ENCODE measurements at regions not wholly inside any gene's neighbourhood (a gene's known extent, or its start where the extent isn't known, plus 50 kb on each side); places are given as distances from the start of the nearest gene placed in this dataset.
"Not testable (repeated sequence)": the region's sequence is repeated elsewhere in the genome, so short reads cannot be mapped to it uniquely, and the experiment has no call there.

DNA sequence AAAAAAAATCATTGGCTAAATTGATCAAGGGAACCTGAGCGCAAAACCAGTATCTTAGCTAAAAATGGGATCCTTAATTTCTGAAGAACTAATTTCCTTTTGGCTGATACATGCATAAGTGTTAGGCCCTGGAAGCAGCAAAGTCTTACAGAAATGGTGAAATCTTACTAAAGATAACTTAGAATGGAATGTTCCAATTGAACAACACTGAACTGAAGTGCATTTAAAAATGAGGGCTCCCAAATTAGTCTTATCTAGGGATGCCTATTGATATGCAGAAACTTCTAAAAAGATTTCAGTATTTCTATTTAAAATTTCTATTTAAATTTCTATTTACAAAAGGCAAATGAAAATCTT is 120.7 kb upstream of the BANK1 start:
- DNase-seq: no peak

DNA sequence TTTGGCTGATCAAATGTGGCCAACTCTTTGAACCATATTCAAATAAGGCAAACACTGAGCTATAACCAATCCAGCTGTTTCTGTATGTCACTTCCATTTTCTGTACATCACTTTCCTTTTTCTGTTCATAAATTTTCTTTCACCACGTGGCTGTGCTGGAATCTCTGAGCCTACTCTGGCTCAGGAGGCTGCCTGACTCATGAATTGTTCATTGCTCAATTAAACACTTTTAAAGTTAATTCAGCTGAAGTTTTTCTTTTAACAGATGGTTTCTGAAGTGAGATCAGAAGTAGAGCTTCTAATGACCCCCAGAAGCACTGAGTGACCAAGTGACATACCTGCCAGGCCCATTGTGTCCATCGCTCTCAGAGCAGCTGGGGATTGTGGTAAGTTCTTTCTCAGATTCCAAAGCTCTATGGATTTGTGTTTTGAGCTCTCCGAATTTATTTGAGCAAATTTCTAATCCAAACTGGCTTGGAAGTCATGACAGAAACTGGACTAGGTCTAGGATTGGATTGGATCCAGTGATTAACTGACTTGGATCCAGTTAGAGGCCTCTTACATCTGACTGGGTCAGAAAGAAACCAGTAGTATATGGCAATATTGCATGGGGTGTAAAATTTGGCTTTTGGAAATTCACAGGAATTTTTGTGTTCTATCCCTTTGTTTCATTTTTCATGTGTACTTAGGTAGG is 121.2 kb upstream of the BANK1 start:
- no peak for DNase-seq

DNA sequence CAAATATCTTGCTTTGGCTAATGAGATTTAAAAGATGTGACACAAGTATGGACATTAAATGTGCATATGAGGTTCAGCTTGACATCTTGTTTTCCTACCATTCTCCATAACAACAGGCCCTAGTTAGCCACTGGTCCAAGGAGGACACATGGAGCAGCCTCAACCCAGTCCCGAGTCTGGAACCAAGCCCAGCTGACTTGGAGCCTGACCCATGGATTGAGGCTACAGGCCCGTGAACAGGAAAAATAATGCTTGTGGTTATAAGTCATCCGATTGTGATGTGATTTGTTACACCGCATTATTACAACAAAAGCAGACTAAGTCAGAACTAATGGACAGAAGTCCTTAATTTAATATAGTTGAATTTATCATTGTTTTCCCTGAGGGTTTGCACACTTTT is 123.2 kb upstream of the BANK1 start:
- DNase-seq: no peak

DNA sequence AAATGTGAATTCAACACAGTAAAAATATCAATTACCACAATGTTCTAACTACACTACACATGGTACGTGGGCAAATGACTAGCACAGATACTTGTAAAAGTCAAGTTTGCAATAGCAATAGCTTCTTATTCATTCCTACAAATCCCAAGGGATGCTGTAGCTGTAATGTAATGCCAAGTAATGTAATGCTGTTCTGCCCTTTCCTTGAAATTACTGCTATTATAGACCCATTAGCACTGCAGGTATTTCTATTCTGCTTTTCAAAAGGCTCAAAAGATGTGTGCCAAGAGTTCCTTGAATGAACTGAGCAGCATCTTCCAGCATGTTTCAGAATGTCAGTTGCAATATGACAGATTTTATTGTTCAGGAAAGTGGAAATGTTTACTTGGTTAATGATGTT is 129.9 kb upstream of the BANK1 start:
- no peak for DNase-seq

DNA sequence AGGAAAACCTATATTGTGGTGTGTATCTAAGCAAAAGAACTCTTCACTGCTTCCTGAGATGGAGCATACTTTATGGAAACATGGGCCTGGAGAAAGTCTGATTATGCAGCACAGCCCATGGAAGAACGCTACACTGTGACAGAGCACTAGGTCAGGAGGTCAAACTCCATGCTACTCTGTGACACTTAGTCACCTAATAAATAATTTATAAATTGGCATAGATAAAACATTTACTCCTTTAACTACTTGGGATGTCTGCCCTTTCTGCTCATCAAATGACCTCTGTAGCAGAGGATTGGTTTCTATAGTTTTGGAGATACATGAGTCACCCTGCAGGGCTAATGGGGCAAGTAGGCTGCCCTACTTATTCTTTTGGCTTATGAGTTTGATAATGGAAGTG is 134.7 kb upstream of the BANK1 start:
- no peak for DNase-seq

GRCh38 chr4:101655005-101655404 is 135.5 kb upstream of the BANK1 start:
- no peak for DNase-seq

DNA sequence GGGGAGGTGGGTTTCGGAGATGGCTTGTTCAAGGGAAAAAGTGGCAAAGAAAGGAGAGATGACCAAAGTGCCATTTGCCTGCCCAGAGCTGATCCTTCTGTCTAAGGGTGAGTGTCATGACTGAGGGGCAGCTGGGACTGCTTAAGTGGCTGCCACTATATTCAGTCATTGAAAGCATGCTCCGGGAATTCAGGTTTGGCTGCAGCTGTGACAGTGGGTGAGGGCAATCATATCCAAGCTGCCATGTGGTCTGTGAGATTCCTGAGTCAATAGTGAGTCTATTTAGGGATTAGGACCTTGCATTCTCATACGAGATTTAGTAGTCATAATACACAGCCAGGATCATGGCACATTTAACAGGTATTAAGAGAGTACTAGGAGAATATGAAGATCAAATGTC is 138.8 kb upstream of the BANK1 start:
- no peak for DNase-seq

DNA sequence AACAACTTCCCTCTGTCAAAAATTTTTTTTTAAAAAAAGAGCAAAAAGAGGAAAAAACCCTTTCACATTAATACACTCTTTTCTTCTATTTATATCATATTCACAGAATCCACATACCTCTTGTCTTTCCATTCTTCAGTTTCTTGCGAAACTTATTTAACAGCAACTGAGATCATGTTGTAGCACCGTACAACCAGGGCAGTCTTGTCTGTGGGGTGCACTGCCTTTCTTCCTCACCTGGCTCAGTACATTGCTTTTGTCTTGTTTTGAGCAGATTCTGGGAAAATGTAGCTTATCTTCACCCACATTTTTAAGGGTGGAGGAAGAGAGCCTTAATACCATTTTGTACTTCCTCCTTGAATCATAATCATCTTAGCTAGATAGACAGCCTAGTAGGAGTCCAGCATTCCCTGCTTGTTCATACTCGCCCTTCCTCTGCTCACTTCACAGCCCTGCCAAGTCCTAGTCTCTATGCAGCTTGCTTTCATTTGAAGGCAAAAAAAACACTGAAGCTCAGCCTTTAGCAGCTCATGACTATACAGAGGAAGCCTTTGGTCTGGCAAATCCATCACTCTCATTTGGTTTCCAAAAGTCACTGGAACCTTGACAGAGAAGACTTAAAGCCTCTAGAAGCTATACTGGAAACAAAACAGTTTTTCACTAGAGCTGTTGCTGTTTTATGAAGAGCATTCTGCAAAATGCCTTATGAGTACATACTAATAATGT is 140.6 kb upstream of the BANK1 start:
- DNase-seq: no peak

- DNase-seq: no peak
Measured at GRCh38 chr4:101647710-101648034, 142.9 kb upstream of the BANK1 start.

DNA sequence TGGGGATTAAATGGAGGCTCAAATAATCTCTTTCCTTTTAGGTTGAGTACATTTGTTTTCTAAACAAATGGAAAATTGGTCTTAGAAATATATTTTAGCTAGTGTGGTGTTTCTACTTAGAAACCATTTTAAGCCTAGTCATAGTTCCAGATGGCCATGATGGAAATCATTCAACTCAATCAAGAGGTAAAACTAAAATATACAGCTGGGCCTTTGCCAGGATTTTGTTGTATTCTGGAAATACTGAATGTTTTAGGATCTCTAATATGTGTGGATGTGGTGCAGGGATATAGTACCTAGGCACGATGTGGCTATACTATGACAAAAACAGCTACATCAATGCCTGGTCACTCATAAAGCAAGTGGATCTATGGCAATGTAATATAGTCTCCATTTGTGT is 146.0 kb upstream of the BANK1 start:
- DNase-seq: no peak

GRCh38 chr4:101643186-101643837 is 147.2 kb upstream of the BANK1 start:
- no peak for DNase-seq

DNA sequence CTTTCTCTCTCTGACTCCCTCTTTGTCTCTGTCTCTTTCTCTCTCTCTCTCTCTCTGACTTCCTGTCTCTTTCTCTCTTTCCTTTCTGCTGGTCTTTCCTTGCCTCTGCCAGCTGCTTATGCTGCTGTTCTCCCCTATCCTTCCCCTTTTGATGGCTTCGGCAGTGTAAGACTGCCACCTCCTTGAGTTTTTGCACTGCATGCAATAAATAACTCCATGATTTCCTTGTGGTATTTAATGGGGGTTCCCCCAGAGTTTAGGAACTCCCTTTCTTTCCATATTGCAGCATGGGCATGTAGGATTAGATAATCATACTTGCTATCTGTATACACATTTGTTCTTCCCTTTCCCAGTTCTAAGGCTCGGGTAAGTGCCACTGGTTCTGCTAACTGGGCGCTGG is 157.8 kb upstream of the BANK1 start:
- DNase-seq: not testable (repeated sequence)

DNA sequence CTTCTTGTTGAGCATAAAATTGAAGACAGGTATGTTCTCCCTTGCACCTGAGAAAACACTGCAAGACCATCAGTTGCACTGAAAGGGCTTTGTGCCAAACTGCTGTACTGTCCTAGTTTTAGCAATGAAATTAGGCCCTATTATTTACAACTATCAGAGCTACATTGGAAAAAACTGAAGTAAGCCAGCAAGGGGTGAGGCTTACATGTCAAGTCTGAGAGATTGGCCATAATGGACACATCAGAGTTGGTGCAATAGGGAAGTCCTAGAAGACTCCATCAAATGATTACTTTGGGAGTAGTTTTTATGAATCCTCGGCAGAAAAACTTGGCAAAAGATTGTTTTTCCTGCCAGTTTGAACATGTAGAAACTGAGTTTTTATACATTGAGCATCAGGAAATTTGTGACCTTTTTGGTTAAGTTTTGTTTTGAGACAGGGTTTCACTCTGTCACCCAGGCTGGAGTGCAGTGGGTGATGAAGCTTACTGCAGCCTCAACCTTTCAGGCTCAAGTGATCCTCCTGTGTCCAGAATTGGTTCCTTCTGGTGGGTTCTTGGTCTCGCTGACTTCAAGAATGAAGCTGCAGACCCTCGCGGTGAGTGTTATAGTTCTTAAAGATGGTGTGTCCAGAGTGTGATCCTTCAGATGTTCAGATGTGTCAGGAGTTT is 160.1 kb upstream of the BANK1 start:
- no peak for DNase-seq

DNA sequence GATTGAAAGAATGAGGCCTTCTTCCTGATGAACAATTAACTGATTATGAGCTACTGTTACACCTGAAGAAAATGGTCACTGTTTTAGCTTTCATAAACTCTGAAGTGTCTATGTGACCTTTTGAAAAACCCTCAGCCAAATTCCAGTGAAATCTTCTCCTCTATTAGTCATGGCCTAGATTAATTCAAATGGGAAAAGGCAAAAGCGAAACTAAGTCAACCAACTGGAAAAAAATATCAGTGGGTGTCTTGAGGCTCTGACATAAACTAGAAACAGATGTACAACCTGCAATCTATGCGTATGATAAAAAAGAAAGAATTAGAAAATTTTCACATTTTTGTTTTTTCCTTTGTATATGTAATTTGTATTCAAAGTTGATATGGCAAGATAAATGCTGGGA is 169.4 kb upstream of the BANK1 start:
- DNase-seq: no peak

GRCh38 chr4:101615652-101616051 is 174.9 kb upstream of the BANK1 start:
- no peak for DNase-seq

GRCh38 chr4:101606989-101607388 is 183.5 kb upstream of the BANK1 start:
- DNase-seq: not testable (repeated sequence)

DNA sequence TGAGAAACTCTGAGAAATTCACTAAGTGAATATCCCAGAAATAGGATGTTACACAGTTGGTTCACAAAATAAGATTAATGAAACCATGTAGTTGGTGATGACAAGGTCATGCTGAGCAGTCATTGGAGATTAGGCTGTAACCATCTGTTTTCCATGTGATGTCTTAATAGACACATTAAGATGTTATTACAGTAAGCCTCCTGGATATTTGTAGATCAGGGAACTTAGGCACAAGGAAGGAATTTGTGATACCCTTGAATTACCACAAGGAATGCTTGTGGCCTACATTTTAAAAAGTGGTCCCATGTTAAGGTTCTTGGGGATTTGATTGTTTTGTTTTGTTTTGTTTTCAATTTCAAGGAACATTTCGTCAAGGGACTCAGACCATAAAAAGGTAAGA is 185.6 kb upstream of the BANK1 start:
- DNase-seq: no peak

DNA sequence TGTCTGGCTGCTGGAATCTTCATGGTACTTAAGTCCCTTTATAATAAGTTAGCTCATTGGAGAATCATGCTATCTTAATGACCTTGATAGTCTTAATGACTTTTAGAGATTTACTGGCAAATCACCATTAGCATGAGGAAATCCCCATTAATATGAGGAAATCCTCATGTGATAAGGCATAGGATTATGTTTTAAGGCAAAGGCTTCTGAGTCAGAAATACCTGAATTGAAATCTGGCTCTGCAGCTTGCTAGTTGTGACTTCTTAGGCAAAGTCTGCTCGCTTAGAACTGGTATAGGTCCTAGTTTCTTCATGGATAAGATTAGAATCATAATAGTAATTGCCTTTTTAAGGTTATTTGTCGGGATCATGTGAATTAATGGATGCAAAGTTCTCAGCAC is 190.2 kb upstream of the BANK1 start:
- no peak for DNase-seq

GRCh38 chr4:101599620-101600019 is 190.9 kb upstream of the BANK1 start:
- DNase-seq: no peak

GRCh38 chr4:101596781-101597552 is 193.6 kb upstream of the BANK1 start:
- peak; percentile 19 for DNase-seq

DNA sequence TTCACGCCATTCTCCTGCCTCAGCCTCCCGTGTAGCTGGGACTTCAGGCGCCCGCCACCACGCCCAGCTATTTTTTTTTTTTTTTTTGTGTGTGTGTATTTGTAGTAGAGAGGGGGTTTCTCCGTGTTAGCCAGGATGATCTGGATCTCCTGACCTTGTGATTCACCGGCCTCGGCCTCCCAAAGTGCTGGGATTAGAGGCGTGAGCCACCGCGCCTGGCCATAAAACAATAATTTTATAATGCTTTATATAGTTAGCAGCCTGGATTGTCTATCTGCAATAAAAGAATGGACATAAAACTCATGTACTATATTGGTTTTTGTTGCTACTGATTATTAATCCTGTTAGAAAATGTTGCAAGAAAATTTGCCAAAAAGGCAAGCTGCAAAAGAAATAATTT is 195.9 kb upstream of the BANK1 start:
- no peak for DNase-seq

DNA sequence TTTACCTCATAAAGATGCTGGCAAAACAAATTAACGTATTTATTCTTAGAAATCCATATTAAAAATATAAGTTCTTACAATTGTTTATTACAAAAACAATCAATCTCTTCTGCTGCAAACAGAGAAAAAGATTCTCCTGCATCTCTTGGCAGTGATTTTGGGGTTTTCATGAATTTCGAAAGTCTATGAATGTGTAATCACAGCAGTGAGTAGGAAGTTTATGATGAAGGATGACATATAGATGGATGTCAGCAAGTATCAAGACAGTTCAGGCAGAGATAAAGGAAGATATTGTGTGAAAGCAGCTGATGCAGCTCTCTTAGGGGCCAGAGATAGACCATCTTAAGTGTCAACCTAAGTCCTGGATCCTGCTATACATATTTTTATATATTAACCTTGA is 196.9 kb upstream of the BANK1 start:
- no peak for DNase-seq

- no peak for DNase-seq
Measured at GRCh38 chr4:101584306-101584705, 206.2 kb upstream of the BANK1 start.

Measured in activated CD4-positive, alpha-beta T cell treated with anti-CD3 and anti-CD28 coated beads, Interleukin-10, Interleukin-2, amounts not matched to agents 100 ng/mL and 50 ng/mL, durations not matched to agents 16 hours and 8 hours (primary cell).